Ascending aorta (tissue), 2 donors: ENCODE measurements at regions not wholly inside any gene's neighbourhood (a gene's known extent, or its start where the extent isn't known, plus 50 kb on each side); places are given as distances from the start of the nearest gene placed in this dataset.

ENCODE experiments used
- DNase-seq, 2 donors: peaks; one replicate each; pipeline ENCODE4 v3.0.0-alpha.2; 2019; ENCODE audit warnings: low spot score in 2 of 2
- H3K27ac ChIP-seq, 2 donors: fragments of 200-600 bp; sonication (generic); one replicate each; pipeline ENCODE4 v1.5.1; 2016 to 2017; ENCODE audit warnings: mild to moderate bottlenecking in 1 of 2
- H3K27me3 ChIP-seq: fragments of 200-600 bp; sonication (generic); one replicate; pipeline ENCODE4 v1.5.1; 2017
- H3K36me3 ChIP-seq, 2 donors: fragments of 200-600 bp; sonication (generic); one replicate each; pipeline ENCODE4 v1.5.1; 2016
- H3K4me1 ChIP-seq, 2 donors: fragments of 200-600 bp; sonication (generic); one replicate each; pipeline ENCODE4 v1.5.1; 2016 to 2017; ENCODE audit warnings: mild to moderate bottlenecking in 1 of 2
- H3K4me3 ChIP-seq, 2 donors: fragments of 200-600 bp; sonication (generic); one replicate each; pipeline ENCODE4 v1.5.1; 2016 to 2017; ENCODE audit warnings: mild to moderate bottlenecking in 1 of 2
- H3K9me3 ChIP-seq, 2 donors: fragments of 200-600 bp; sonication (generic); one replicate each; pipeline ENCODE4 v1.5.1; 2016
- intact Hi-C: fragments of 100-400 bp; cut with DNase I; formaldehyde crosslinking; loops from one replicate; pipeline ENCODE4 v1.15.1; 2023
- TF ChIP-seq, protein P1 (sequence below), 3 experiments: fragments of 200-600 bp in 2 of 3; fragments of 450-650 bp in 1 of 3; sonication (generic) in 2 of 3; IDR thresholded peaks; one replicate each; pipeline ENCODE4 v1.5.1; 2016 to 2019; ENCODE audit warnings: antibody characterized with exemption in 3 of 3, mild to moderate bottlenecking in 1 of 3, moderate library complexity in 1 of 3

DNA sequence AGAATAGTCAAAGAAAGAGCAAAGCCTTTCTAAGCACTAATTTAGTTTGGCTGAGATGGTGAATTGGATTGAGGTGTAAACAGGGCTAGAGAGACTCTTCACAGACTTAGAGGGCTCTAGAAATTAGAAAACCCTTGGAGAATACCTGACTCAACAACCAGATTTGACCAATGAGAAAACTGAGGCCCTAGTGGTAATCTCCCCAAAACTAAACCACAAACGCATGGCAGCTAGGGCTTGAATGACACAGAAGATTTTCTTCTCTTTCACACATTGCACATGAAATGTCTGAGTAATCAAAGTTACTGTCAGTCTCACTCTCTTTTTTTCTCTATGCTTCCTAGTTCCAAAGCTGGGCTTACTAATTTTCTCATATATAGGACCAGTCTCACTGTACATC lies 314.5 kb upstream of the KCNJ16 start:
- H3K27ac ChIP-seq = no peak overlapping the region
- peaks cover 0 to 8% of the 10 kb centered on the region in 2 donors for H3K4me1 ChIP-seq
- no peak for DNase-seq
- no peaks in the 10 kb centered on the region for H3K36me3 ChIP-seq
- H3K4me3 ChIP-seq = no peak overlapping the region
- H3K27me3 ChIP-seq = no peaks in the 10 kb centered on the region
- TF ChIP-seq, protein P1, sequence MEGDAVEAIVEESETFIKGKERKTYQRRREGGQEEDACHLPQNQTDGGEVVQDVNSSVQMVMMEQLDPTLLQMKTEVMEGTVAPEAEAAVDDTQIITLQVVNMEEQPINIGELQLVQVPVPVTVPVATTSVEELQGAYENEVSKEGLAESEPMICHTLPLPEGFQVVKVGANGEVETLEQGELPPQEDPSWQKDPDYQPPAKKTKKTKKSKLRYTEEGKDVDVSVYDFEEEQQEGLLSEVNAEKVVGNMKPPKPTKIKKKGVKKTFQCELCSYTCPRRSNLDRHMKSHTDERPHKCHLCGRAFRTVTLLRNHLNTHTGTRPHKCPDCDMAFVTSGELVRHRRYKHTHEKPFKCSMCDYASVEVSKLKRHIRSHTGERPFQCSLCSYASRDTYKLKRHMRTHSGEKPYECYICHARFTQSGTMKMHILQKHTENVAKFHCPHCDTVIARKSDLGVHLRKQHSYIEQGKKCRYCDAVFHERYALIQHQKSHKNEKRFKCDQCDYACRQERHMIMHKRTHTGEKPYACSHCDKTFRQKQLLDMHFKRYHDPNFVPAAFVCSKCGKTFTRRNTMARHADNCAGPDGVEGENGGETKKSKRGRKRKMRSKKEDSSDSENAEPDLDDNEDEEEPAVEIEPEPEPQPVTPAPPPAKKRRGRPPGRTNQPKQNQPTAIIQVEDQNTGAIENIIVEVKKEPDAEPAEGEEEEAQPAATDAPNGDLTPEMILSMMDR (IDR thresholded peaks at IDR 0.05) = no peak
- intact Hi-C loops = no loop called here
- H3K9me3 ChIP-seq = no peaks in the 10 kb centered on the region

DNA sequence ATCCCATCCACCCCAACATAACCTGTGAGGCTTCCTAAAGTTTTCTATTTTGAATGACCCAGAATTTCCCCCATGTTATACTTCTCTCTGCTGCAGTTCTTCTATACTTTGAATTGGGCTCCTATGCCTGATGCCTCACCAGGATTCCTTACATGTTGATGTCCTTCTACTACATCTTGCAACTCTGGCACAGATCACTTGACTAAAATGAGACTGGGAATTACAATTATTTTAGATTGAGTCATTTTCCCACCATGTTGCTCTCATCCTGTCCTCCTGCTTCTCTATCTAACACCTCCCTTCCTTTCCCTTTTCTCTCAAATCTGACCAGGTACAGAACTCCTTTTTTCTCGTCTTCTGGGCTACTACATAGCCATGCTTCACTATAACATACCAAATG lies 314.0 kb upstream of the KCNJ16 start:
- Histone ChIP-seq H3K27ac (no peak overlapping the region), H3K9me3 (no peaks in the 10 kb centered on the region)
- TF ChIP-seq, protein P1 (IDR thresholded peaks at IDR 0.05) = no peak

DNA sequence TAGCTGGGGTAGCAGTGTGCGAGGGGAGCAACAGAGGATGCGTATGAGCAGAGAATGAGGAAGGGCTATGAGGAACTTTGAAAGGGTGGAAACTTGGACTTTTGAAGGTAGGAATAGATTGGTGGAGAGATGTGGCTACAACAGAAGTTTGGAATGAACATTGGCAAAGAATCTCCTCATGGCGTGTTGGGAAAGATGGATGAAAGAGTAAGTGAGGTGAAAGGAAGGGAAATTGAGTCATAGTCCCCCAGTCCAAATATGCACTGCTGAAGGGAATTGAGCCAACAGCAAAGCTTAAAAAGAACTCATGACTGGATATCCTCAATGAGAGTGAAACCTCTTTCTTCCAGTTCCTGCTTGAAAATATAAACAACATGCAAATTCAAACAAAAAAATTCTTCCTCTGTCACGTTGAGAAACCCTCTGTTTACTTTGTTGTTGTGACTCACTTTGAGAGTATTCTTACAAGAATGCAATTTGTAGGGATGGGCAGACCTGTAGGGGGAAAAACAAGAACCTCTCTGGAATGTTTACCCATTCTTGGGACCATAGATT lies 313.2 kb upstream of the KCNJ16 start:
- H3K9me3 ChIP-seq = no peaks in the 10 kb centered on the region
- H3K4me3 ChIP-seq = no peak overlapping the region
- peaks cover 0 to 8% of the 10 kb centered on the region in 2 donors for H3K4me1 ChIP-seq
- H3K27ac ChIP-seq = no peak overlapping the region
- no peaks in the 10 kb centered on the region for H3K36me3 ChIP-seq
- no peak for DNase-seq
- intact Hi-C loops = no loop called here
- TF ChIP-seq, protein P1 (IDR thresholded peaks at IDR 0.05) = no peak
- H3K27me3 ChIP-seq = no peaks in the 10 kb centered on the region

More for the DNA sequence above, 314.0 kb upstream of the KCNJ16 start:
- H3K36me3 ChIP-seq = no peaks in the 10 kb centered on the region
- intact Hi-C loops = no loop called here
- H3K4me3 ChIP-seq = no peak overlapping the region
- H3K4me1 ChIP-seq = peaks cover 0 to 8% of the 10 kb centered on the region in 2 donors
- DNase-seq = no peak
- H3K27me3 ChIP-seq = no peaks in the 10 kb centered on the region

DNA sequence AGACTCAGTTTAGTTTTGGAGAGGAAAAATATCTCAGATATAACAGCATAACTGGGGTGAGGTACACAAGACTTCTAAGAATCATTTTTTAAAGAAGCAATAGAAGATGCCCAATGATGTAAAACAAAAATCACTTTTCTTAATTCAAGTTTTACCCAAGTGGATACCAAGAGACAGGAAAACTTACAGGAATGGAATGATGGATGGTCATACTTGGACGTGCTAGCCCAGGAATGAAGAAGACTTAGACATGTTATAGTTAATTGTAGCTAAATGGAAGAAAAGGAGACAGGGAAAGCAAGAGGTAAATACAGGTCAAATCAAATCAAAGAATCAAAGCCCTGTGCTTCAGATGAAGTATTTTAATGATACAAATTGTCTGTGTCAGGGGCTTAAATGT lies 312.7 kb upstream of the KCNJ16 start:
- H3K4me3 ChIP-seq = no peak overlapping the region
- peaks cover 0 to 8% of the 10 kb centered on the region in 2 donors for H3K4me1 ChIP-seq
- H3K9me3 ChIP-seq = no peaks in the 10 kb centered on the region
- intact Hi-C loops = no loop called here
- no peak for DNase-seq
- TF ChIP-seq, protein P1 (IDR thresholded peaks at IDR 0.05) = no peak
- H3K36me3 ChIP-seq = no peaks in the 10 kb centered on the region
- no peak overlapping the region for H3K27ac ChIP-seq
- H3K27me3 ChIP-seq = no peaks in the 10 kb centered on the region

DNA sequence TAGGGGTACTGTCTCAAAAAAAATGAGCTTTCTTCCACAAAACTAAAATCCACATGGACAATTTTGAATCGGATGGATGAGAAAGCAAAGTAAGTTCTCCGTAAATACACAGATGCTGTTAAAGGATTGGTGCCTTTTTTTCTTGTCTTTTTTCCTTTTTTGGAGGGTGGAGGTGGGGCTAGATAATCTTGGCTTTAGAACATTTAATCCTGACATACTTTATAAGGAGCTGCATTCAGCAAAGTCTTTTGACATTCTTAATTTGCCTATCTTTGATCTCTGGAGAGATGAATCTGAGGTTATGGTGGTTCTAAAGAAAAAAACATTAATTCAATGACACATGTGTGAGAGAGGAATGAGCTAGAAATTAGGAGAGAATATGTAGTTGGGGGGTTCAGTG lies 312.3 kb upstream of the KCNJ16 start:
- H3K4me3 ChIP-seq = no peak overlapping the region
- no peak for DNase-seq
- no peaks in the 10 kb centered on the region for H3K27me3 ChIP-seq
- H3K4me1 ChIP-seq = peaks cover 0 to 8% of the 10 kb centered on the region in 2 donors
- TF ChIP-seq, protein P1 (IDR thresholded peaks at IDR 0.05) = no peak
- H3K27ac ChIP-seq = no peak overlapping the region
- no peaks in the 10 kb centered on the region for H3K36me3 ChIP-seq
- no peaks in the 10 kb centered on the region for H3K9me3 ChIP-seq
- intact Hi-C loops = no loop called here

DNA sequence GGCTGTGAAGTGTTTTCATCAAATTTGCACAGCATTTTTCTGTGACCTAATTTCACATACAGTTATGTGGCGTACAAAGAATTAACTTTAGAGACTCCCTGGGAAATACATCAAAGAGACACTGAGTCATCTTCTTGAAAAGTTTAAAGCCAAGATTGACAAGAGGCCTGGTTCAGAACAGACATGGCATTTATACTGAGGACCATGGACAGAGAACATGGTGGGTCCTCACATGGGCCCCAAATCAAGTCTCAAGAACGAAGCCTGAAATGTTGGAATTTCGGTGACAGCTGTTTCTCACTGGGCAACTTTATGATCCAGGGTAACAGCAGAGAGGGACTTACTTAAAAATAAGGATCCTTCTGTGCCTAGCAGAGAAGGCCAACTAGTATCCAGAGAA lies 311.5 kb upstream of the KCNJ16 start:
- H3K27ac ChIP-seq = no peak overlapping the region
- H3K27me3 ChIP-seq = no peaks in the 10 kb centered on the region
- no peak for DNase-seq
- H3K4me1 ChIP-seq = peaks cover 0 to 8% of the 10 kb centered on the region in 2 donors
- no peak overlapping the region for H3K4me3 ChIP-seq
- no peaks in the 10 kb centered on the region for H3K36me3 ChIP-seq
- intact Hi-C loops = no loop called here
- no peaks in the 10 kb centered on the region for H3K9me3 ChIP-seq
- TF ChIP-seq, protein P1 (IDR thresholded peaks at IDR 0.05) = no peak
